Karpas-422 (cell line): ENCODE measurements at regions not wholly inside any gene's neighbourhood (a gene's known extent, or its start where the extent isn't known, plus 50 kb on each side); places are given as distances from the start of the nearest gene placed in this dataset.

Experiments used
- DNase-seq: peaks from one replicate; pipeline ENCODE4 v3.0.0-alpha.2; 2015
- H2AFZ ChIP-seq: fragments of 200-600 bp; sonication (generic); 2 replicates; pipeline ENCODE4 v1.6.1; 2014; ENCODE audit warnings: antibody characterized with exemption, low read length, mixed read lengths
- H3K27ac ChIP-seq: fragments of 200-600 bp; sonication (generic); 2 replicates; pipeline ENCODE4 v1.5.1; 2014; ENCODE audit warnings: mild to moderate bottlenecking, low read length, moderate library complexity
- H3K27me3 ChIP-seq: fragments of 200-600 bp; sonication (generic); 2 replicates; pipeline ENCODE4 v1.6.1; 2014; ENCODE audit warnings: low read length, mixed read lengths
- H3K36me3 ChIP-seq: fragments of 200-600 bp; sonication (generic); 2 replicates; pipeline ENCODE4 v1.6.1; 2014; ENCODE audit warnings: low read length, mixed read lengths; ENCODE audit not compliant: insufficient read depth
- H3K4me1 ChIP-seq: fragments of 200-600 bp; sonication (generic); 2 replicates; pipeline ENCODE4 v1.6.1; 2014; ENCODE audit warnings: mild to moderate bottlenecking, low read length, mixed read lengths
- H3K4me2 ChIP-seq: fragments of 200-600 bp; sonication (generic); 2 replicates; pipeline ENCODE4 v1.6.1; 2014; ENCODE audit warnings: low read length, low read depth, mild to moderate bottlenecking; ENCODE audit not compliant: poor library complexity, severe bottlenecking
- H3K4me3 ChIP-seq: fragments of 200-600 bp; sonication (generic); 2 replicates; pipeline ENCODE4 v1.5.1; 2014; ENCODE audit warnings: mild to moderate bottlenecking, antibody characterized with exemption, low read length, mixed read lengths
- H3K79me2 ChIP-seq: fragments of 200-600 bp; sonication (generic); 2 replicates; pipeline ENCODE4 v1.6.1; 2014; ENCODE audit warnings: mild to moderate bottlenecking, low read length, mixed read lengths
- H3K9ac ChIP-seq: fragments of 200-600 bp; sonication (generic); 2 replicates; pipeline ENCODE4 v1.6.0; 2014; ENCODE audit warnings: low read length
- H3K9me2 ChIP-seq: fragments of 200-600 bp; sonication (generic), shearing (Covaris generic); replicated peaks from 2 replicates; pipeline ENCODE4 v1.6.0; 2014; ENCODE audit warnings: mild to moderate bottlenecking, low read length, moderate library complexity; ENCODE audit not compliant: insufficient read depth
- H3K9me3 ChIP-seq: fragments of 300-700, 200-600 bp; sonication (generic); 2 replicates; pipeline ENCODE4 v1.6.1; 2014; ENCODE audit warnings: low read length, mixed read lengths
- H4K20me1 ChIP-seq: fragments of 200-600 bp; sonication (generic); 2 replicates; pipeline ENCODE4 v1.6.1; 2014; ENCODE audit warnings: mild to moderate bottlenecking, antibody characterized with exemption, low read length, low read depth; ENCODE audit not compliant: insufficient read depth

DNA sequence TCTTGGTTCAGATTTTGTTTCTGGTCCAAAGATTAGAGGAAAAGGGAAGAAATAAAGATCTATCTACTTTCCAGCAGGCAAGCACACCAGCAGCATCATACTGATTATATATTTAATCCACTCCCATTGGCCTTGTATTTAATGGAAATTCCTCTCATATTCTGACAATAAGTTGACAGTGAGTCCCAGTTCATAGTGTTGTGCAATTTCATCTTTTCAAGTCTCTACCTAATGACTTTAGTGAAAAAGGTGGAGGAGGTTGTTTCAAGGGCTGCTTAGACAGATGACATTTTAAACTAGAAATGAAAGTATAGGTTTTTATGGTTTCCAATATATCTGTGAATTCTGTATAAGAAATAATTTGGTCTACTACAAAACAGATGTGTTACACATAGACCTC lies 298.6 kb downstream of the PABPC4L start:
- Histone ChIP-seq H3K79me2 (no peaks in the 10 kb centered on the region), H3K4me2 (no peak overlapping the region), H3K36me3 (no peaks in the 10 kb centered on the region), H3K9ac (no peak overlapping the region), H3K27ac (no peak overlapping the region), H3K9me2 (no peaks in the 10 kb centered on the region), H4K20me1 (no peaks in the 10 kb centered on the region), H3K4me1 (no peaks in the 10 kb centered on the region), H3K4me3 (no peak overlapping the region), H2AFZ (no peak overlapping the region), H3K27me3 (no peaks in the 10 kb centered on the region), H3K9me3 (no peaks in the 10 kb centered on the region)
- no peak for DNase-seq

GRCh38 chr4:133891011-133891410 lies 310.6 kb downstream of the PABPC4L start:
- H3K9me3 ChIP-seq, result no peaks in the 10 kb centered on the region; the same call in 1 of the 2 replicates
- no peak overlapping the region for H3K27ac ChIP-seq
- H4K20me1 ChIP-seq, result no peaks in the 10 kb centered on the region
- H3K27me3 ChIP-seq, result no peaks in the 10 kb centered on the region
- no peak for DNase-seq
- H3K9ac ChIP-seq, result no peak overlapping the region
- H3K79me2 ChIP-seq, result no peaks in the 10 kb centered on the region
- no peaks in the 10 kb centered on the region for H3K9me2 ChIP-seq
- H2AFZ ChIP-seq, result no peak overlapping the region; the same call in 1 of the 2 replicates
- H3K4me1 ChIP-seq, result peaks cover 24% of the 10 kb centered on the region
- H3K36me3 ChIP-seq, result no peaks in the 10 kb centered on the region
- no peak overlapping the region for H3K4me3 ChIP-seq
- no peak overlapping the region for H3K4me2 ChIP-seq

- no peaks in the 10 kb centered on the region for H3K9me2 ChIP-seq
- H3K9me3 ChIP-seq, result no peaks in the 10 kb centered on the region; the same call in 1 of the 2 replicates
- no peaks in the 10 kb centered on the region for H3K79me2 ChIP-seq
- H2AFZ ChIP-seq, result 0 out of 2 replicates have a peak overlapping the region, but pooled peaks have one; percentile 8
- H4K20me1 ChIP-seq, result no peaks in the 10 kb centered on the region
- no peak for DNase-seq
- peaks cover 24% of the 10 kb centered on the region for H3K4me1 ChIP-seq
- H3K27ac ChIP-seq, result no peak overlapping the region
- H3K4me3 ChIP-seq, result no peak overlapping the region
- no peak overlapping the region for H3K9ac ChIP-seq
- H3K36me3 ChIP-seq, result no peaks in the 10 kb centered on the region
- H3K27me3 ChIP-seq, result no peaks in the 10 kb centered on the region
- H3K4me2 ChIP-seq, result no peak overlapping the region
Observed at GRCh38 chr4:133887723-133888122, 313.9 kb downstream of the PABPC4L start.

DNA sequence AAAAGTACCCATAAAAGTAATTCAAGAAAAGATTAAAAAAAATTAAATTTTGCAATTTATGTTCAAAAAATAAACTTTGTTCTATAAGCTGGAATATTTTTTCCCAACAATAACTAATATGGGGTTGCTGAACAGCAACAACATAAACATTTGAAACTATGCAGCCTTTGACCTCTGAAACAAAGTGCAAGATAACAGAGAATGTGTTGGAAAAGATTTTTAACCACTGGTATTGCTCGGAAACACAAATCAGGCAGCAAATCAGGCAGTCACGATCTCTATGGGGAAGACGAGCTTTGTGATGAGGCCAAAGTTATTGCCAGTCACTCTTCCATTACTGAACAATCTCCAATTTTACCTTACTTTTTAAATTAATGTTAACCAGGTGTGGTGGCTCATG lies 332.1 kb downstream of the PABPC4L start:
- Histone ChIP-seq H4K20me1 (no peaks in the 10 kb centered on the region), H2AFZ (no peak overlapping the region), H3K36me3 (no peaks in the 10 kb centered on the region), H3K9me3 (no peaks in the 10 kb centered on the region), H3K27ac (no peak overlapping the region), H3K4me3 (no peak overlapping the region), H3K79me2 (no peaks in the 10 kb centered on the region), H3K9me2 (no peaks in the 10 kb centered on the region), H3K4me1 (no peaks in the 10 kb centered on the region), H3K9ac (no peak overlapping the region), H3K4me2 (no peak overlapping the region), H3K27me3 (no peaks in the 10 kb centered on the region)
- no peak for DNase-seq

GRCh38 chr4:133868856-133869255 lies 332.7 kb downstream of the PABPC4L start:
- no peaks in the 10 kb centered on the region for H3K27me3 ChIP-seq
- no peak overlapping the region for H2AFZ ChIP-seq
- no peaks in the 10 kb centered on the region for H3K9me3 ChIP-seq
- no peak overlapping the region for H3K27ac ChIP-seq
- no peak for DNase-seq
- no peak overlapping the region for H3K4me3 ChIP-seq
- H3K4me1 ChIP-seq, result no peaks in the 10 kb centered on the region
- no peaks in the 10 kb centered on the region for H4K20me1 ChIP-seq
- no peaks in the 10 kb centered on the region for H3K79me2 ChIP-seq
- no peak overlapping the region for H3K4me2 ChIP-seq
- H3K9me2 ChIP-seq, result no peaks in the 10 kb centered on the region
- no peaks in the 10 kb centered on the region for H3K36me3 ChIP-seq
- no peak overlapping the region for H3K9ac ChIP-seq

DNA sequence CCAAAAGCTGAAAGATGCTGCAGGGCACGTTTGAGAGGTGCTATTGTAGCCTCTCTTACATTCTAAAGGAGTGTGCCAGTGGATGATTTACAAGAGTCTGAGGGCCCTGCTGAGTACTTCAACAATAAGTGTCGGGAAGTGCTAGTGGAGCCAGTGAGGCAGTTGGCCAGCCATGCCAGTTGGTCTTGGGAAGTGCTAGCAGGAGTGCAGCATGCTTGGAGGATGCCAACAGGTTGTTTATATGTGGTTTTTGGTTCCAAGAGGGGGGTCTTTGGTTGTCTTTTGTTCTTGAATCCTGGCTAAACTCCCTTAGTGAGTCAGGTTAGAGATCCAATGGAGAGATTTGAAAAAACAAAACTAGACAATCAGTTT lies 335.3 kb downstream of the PABPC4L start:
- H3K4me1 ChIP-seq, result no peaks in the 10 kb centered on the region
- H3K36me3 ChIP-seq, result no peaks in the 10 kb centered on the region
- no peaks in the 10 kb centered on the region for H3K79me2 ChIP-seq
- no peak overlapping the region for H3K4me3 ChIP-seq
- H2AFZ ChIP-seq, result no peak overlapping the region
- no peak overlapping the region for H3K4me2 ChIP-seq
- no peak overlapping the region for H3K9ac ChIP-seq
- no peak overlapping the region for H3K27ac ChIP-seq
- H3K9me3 ChIP-seq, result no peaks in the 10 kb centered on the region
- DNase-seq, result no peak
- H3K27me3 ChIP-seq, result no peaks in the 10 kb centered on the region
- H3K9me2 ChIP-seq, result no peaks in the 10 kb centered on the region
- H4K20me1 ChIP-seq, result no peaks in the 10 kb centered on the region

GRCh38 chr4:133865612-133866327 lies 335.8 kb downstream of the PABPC4L start:
- no peaks in the 10 kb centered on the region for H3K9me3 ChIP-seq
- H3K27me3 ChIP-seq, result no peaks in the 10 kb centered on the region
- no peak overlapping the region for H3K4me2 ChIP-seq
- H3K27ac ChIP-seq, result no peak overlapping the region
- no peaks in the 10 kb centered on the region for H3K9me2 ChIP-seq
- no peak overlapping the region for H3K4me3 ChIP-seq
- no peaks in the 10 kb centered on the region for H3K36me3 ChIP-seq
- H3K79me2 ChIP-seq, result no peaks in the 10 kb centered on the region
- H3K9ac ChIP-seq, result no peak overlapping the region
- no peak for DNase-seq
- no peaks in the 10 kb centered on the region for H4K20me1 ChIP-seq
- H2AFZ ChIP-seq, result no peak overlapping the region
- H3K4me1 ChIP-seq, result no peaks in the 10 kb centered on the region

GRCh38 chr4:133863153-133863552 lies 338.4 kb downstream of the PABPC4L start:
- Histone ChIP-seq H2AFZ (no peak overlapping the region), H3K4me3 (no peak overlapping the region), H3K4me2 (no peak overlapping the region), H4K20me1 (no peaks in the 10 kb centered on the region), H3K36me3 (no peaks in the 10 kb centered on the region), H3K79me2 (no peaks in the 10 kb centered on the region), H3K9me3 (no peaks in the 10 kb centered on the region; the same call in 1 of the 2 replicates), H3K27me3 (no peaks in the 10 kb centered on the region), H3K9ac (no peak overlapping the region), H3K9me2 (no peaks in the 10 kb centered on the region), H3K27ac (no peak overlapping the region), H3K4me1 (no peaks in the 10 kb centered on the region)
- DNase-seq, result no peak
